Activated T-cell treated with anti-CD3 and anti-CD28 coated beads, Interleukin-2, amount 50 U/mL, for 4 hours (primary cell): ENCODE measurements at regions not wholly inside any gene's neighbourhood (a gene's known extent, or its start where the extent isn't known, plus 50 kb on each side); places are given as distances from the start of the nearest gene placed in this dataset.
A peak's percentile ranks its signal among the peaks of the same experiment; 100 is the strongest.
"Not testable (repeated sequence)": the region's sequence is repeated elsewhere in the genome, so short reads cannot be mapped to it uniquely, and the experiment has no call there.

Experiments used
- ATAC-seq, 2 donors: fragments of 200-7000 bp; cut with Tn5 transposase; one replicate each; pipeline ENCODE4 v1.10.0; 2021
- DNase-seq: peaks from one replicate; pipeline ENCODE4 v3.0.0-alpha.2; 2020
- H3K27me3 Mint-ChIP-seq: one replicate; pipeline ENCODE4 v1.8.0; 2021; ENCODE audit warnings: low read depth, mixed read lengths
- H3K36me3 Mint-ChIP-seq: one replicate; pipeline ENCODE4 v1.8.0; 2022; ENCODE audit warnings: mixed read lengths; ENCODE audit not compliant: insufficient read depth
- H3K4me1 Mint-ChIP-seq: one replicate; pipeline ENCODE4 v1.8.0; 2021; ENCODE audit warnings: low read depth, mixed read lengths
- H3K4me3 Mint-ChIP-seq: one replicate; pipeline ENCODE4 v1.8.0; 2021; ENCODE audit warnings: mild to moderate bottlenecking, moderate library complexity, mixed read lengths
- H3K9me3 Mint-ChIP-seq: one replicate; pipeline ENCODE4 v1.8.0; 2021; ENCODE audit warnings: mixed read lengths

DNA sequence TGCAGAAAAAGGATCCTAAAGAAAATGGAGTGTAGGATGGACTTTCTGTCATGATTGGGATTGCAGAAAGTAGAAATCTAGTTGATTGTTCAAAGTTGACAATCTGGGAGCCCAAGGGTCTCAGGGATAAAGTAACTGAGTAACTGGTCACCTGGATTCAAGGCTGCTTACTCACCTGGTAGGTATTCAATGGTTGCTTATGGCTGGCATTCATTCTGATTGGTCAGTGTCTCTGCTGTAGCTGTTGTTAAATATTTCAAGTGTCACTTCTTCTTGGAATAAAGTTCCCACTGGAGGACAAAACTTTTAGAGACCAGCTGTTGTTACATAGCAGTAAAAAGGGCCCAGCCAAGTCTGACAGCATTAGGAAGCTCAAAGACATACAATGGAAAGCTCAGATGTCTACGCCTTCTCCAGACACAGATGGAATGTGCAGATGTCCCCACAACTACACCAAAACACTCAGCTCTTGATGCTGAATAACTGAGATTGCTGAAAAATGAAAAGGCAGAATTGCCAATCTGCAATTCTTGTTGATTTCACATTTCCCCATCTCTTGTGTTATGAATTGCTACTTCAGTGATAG, 106.9 kb downstream of the ZNF467 start:
- no peak for ATAC-seq
- Mint-ChIP-seq H3K4me3 (no peak overlapping the region), H3K36me3 (no peaks in the 10 kb centered on the region), H3K9me3 (no peaks in the 10 kb centered on the region), H3K4me1 (no peaks in the 10 kb centered on the region), H3K27me3 (peaks cover 41% of the 10 kb centered on the region)
- DNase-seq = no peak

DNA sequence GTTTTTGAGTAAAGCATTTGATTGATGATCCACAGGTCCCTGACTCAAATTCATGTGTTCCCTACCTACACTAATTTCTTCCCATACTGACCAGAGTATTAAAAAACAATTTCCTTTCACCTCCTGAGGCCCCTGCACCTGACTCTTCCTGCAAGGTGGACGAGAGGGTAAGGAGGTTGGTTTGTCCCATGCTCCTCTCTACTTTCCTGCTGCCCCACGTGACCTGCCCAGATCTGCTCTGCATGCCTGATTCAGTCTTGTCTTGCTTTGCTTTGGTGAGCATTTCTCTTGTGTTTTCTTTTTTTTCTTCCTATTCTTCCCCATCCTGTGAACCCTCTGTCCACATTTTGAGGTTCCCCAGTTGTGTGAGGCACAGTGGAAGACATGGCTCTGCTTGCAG, 107.8 kb downstream of the ZNF467 start:
- not testable (repeated sequence) for DNase-seq, H3K4me3 Mint-ChIP-seq, H3K4me1 Mint-ChIP-seq, ATAC-seq, H3K9me3 Mint-ChIP-seq, H3K36me3 Mint-ChIP-seq
- peaks cover 41% of the 10 kb centered on the region for H3K27me3 Mint-ChIP-seq

DNA sequence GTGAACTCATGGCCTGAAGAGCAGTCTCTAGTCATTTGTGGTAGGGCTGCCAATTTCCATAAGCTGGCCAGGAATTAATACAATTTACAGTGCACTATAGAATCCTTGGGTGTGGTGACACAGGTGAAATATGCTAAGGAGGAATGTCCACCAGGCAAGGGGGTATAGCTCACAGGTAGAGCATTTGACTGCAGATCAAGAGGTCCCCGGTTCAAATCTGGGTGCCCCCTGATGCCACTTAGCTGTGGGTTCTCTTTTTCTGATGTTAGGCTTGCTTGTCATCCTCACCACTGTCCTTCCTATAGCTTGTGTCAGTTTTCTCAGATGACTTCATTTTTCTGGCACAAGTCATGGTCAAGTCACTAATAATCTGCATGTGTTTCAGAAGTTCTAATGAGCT, 108.7 kb downstream of the ZNF467 start:
- Mint-ChIP-seq H3K36me3 (no peaks in the 10 kb centered on the region), H3K4me1 (no peaks in the 10 kb centered on the region), H3K9me3 (no peaks in the 10 kb centered on the region), H3K27me3 (peaks cover 36% of the 10 kb centered on the region), H3K4me3 (no peak overlapping the region)
- ATAC-seq (no peak), DNase-seq (no peak)

DNA sequence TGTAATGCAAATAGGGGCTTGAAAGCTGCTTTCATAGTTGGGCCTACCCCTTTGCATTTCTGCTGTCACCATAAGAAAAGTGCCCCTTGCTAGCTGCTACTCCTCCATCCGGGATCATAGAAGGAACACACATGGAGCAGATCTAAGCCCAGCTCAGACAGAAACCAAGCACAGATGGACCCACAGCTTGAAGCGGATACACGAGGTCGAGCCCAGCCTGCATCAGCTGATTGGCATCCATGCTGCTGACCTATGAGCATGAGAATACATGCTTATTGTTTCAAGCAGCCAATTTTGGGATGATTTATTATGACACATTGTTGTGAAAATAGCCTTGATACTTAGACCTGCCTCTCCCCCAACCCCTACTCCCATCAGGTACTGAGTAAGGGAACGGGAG, 109.2 kb downstream of the ZNF467 start:
- Mint-ChIP-seq H3K9me3 (no peaks in the 10 kb centered on the region), H3K4me1 (no peaks in the 10 kb centered on the region), H3K27me3 (peaks cover 35% of the 10 kb centered on the region), H3K36me3 (no peaks in the 10 kb centered on the region), H3K4me3 (no peak overlapping the region)
- ATAC-seq = no peak
- DNase-seq = no peak

DNA sequence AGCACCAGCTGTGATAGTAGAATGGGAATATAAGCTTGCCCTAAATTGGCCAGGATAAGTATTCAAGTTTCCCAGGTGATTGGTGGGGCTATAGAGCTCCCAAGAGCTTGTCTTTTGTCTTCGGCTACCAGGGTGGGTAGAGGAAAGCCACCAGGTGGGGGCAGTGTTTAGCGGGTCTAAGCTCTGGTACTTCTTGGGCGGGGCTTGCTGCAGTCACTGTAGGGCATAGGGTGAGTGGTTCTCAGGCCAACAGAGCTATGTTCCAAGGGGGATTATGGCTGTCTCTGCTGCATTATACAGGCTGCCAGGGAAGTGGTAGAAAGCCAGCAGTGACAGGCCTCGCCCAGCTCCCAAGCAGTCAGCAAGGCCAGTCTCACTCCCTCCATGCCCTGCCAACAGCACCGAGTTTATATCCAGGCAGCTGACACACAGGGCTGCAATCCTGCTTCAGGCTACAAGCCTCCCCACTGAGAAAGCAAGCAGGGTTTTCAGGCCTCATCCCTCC, 110.7 kb downstream of the ZNF467 start:
- no peaks in the 10 kb centered on the region for H3K9me3 Mint-ChIP-seq
- H3K27me3 Mint-ChIP-seq = peaks cover 29% of the 10 kb centered on the region
- no peaks in the 10 kb centered on the region for H3K4me1 Mint-ChIP-seq
- H3K36me3 Mint-ChIP-seq = no peaks in the 10 kb centered on the region
- no peak overlapping the region for H3K4me3 Mint-ChIP-seq
- DNase-seq = peak; percentile 51
- ATAC-seq = peak; percentile 89 to 93

DNA sequence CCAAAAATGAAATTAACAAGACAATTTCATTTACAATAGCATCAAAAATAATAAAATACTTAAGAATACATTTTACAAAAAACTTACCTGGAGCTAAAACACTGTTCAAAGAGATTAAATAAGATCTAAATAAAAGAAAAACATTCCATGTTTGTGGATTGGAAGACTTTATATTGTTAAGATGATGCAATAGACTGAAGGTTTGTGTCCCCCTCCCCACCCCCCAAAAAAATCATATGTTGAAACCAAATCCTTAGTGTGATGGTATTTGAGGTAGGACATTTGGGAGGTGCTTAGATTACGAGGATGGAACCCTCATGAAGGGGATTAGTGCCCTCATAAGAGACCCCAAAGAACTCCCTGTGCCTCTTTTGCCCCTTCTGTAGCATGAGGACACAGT, 117.6 kb downstream of the ZNF467 start:
- Mint-ChIP-seq H3K9me3 (peaks cover 12% of the 10 kb centered on the region), H3K4me3 (no peak overlapping the region), H3K36me3 (no peaks in the 10 kb centered on the region), H3K4me1 (no peaks in the 10 kb centered on the region), H3K27me3 (peaks cover 25% of the 10 kb centered on the region)
- ATAC-seq (no peak), DNase-seq (no peak)

DNA sequence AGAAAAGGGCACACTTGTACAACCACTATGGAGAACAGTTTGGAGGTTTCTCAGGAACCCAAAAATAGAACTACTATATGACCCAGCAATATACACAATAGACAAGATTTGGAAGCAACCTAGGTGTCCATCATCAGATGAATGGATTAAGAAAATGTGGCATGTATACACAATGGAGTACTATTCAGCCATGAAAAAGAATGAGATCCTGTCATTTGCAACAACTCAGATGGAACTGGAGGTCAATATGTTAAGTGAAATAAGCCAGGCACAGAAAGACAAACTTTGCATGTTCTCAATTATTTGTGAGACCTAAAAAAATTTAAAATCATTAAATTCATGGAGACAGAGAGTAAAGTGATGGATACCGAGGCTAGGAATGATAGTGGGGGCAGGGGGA, 118.8 kb downstream of the ZNF467 start:
- ATAC-seq (no peak), DNase-seq (no peak)
- Mint-ChIP-seq H3K36me3 (no peaks in the 10 kb centered on the region), H3K4me1 (no peaks in the 10 kb centered on the region), H3K27me3 (peaks cover 31% of the 10 kb centered on the region), H3K9me3 (peaks cover 12% of the 10 kb centered on the region), H3K4me3 (no peak overlapping the region)

DNA sequence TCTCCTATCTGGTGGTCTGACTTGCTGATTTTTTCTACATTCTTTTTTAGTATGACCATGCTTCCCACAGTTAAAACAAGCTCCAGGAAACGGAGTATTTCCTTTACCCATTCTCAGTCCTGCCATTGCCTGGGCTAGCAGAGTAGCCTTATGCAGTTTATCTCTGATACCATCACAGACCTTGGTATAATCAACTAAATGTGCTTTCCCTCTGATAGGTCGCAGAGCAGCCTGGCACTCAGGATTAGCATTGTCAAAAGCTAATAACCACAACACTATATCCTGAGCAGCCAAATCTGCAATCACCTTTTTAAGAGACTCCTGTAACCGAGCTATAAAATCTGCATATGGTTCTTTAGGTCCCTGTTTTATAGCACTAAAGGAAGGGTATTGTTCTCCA, 123.2 kb downstream of the ZNF467 start:
- not testable (repeated sequence) for DNase-seq, ATAC-seq, H3K36me3 Mint-ChIP-seq, H3K4me1 Mint-ChIP-seq, H3K4me3 Mint-ChIP-seq
- H3K9me3 Mint-ChIP-seq = peaks cover 12% of the 10 kb centered on the region
- H3K27me3 Mint-ChIP-seq = peaks cover 42% of the 10 kb centered on the region

DNA sequence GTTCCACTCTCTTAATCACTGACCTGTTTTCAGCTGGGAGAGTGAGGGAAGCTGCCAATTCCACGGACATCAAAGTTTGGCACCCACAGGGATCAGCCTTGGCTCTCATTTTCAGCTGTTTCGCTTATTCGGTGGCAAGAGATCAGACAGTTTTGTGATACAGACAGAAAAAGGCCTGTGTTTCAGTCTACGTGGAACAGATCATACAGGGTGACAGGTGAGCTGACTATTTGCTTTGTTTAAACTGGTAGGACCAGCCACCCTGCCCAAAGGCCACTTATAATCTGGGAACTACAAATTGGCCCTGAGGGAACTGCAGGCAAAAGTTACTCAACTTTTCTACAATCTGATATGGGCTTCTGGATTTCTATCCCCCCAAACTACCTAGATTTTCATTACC, 128.6 kb downstream of the ZNF467 start:
- no peaks in the 10 kb centered on the region for H3K9me3 Mint-ChIP-seq
- no peak for ATAC-seq
- H3K36me3 Mint-ChIP-seq = no peaks in the 10 kb centered on the region
- no peaks in the 10 kb centered on the region for H3K4me1 Mint-ChIP-seq
- no peak for DNase-seq
- no peak overlapping the region for H3K4me3 Mint-ChIP-seq
- peaks cover 19% of the 10 kb centered on the region for H3K27me3 Mint-ChIP-seq

DNA sequence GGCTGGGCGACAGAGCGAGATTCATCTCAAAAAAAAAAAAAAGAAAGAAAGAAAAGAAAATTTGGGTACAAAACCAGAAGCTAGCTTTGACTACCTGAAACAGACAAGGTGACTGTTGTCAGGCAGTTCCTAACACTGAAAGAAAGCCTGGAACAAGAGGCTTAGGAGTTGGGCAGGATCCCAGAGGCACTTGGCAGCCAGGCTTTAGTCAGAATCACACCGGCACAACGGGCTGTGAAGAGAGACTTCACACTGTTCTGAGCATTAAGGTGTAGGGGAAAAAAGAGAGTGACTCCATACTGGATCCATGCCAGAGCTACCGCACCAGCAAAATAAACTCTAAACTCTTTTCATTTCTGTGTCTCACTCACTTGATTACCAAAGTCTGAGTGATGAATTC, 130.8 kb downstream of the ZNF467 start:
- Mint-ChIP-seq H3K9me3 (no peaks in the 10 kb centered on the region), H3K27me3 (peaks cover 9% of the 10 kb centered on the region), H3K4me3 (no peak overlapping the region), H3K4me1 (no peaks in the 10 kb centered on the region), H3K36me3 (no peaks in the 10 kb centered on the region)
- ATAC-seq (no peak), DNase-seq (no peak)

DNA sequence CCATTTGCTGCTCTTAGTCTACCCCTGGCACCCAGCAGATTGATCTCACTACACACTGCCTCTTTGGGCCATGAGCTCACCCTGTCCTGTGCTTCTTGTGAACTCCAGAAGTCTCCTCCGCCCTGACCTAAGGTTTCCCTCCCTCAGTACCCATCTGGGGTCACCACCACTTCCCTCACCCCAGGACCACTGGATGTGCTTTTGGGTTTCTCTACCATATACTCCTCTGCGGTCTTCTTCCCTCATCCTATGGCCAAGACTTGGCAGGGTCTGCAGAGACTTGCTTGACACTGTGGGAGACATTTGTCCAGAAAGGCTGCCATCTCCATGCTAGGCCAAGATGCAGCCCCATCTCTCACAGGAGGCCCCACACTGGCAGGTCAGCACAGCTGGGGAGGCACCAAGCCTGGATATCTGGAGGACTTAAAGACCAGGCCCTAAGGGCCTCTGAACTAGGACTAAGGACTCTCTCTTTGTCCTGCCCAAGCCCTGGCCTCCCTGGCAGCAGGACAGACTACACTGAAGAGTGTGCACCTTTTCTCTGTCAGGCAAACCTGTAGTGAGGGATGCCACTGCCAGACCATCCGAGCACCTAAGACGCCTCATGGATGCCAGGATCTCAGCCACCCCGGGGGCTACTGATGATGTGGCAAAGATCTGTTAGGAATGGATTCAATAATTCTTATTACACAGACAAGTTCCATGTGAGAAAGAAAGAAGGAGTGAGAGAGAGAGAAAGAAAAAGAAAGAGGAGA, 134.6 kb downstream of the ZNF467 start:
- H3K4me3 Mint-ChIP-seq = no peak overlapping the region
- DNase-seq = no peak
- H3K4me1 Mint-ChIP-seq = no peaks in the 10 kb centered on the region
- H3K27me3 Mint-ChIP-seq = peaks cover 15% of the 10 kb centered on the region
- no peaks in the 10 kb centered on the region for H3K9me3 Mint-ChIP-seq
- no peaks in the 10 kb centered on the region for H3K36me3 Mint-ChIP-seq
- ATAC-seq = no peak

DNA sequence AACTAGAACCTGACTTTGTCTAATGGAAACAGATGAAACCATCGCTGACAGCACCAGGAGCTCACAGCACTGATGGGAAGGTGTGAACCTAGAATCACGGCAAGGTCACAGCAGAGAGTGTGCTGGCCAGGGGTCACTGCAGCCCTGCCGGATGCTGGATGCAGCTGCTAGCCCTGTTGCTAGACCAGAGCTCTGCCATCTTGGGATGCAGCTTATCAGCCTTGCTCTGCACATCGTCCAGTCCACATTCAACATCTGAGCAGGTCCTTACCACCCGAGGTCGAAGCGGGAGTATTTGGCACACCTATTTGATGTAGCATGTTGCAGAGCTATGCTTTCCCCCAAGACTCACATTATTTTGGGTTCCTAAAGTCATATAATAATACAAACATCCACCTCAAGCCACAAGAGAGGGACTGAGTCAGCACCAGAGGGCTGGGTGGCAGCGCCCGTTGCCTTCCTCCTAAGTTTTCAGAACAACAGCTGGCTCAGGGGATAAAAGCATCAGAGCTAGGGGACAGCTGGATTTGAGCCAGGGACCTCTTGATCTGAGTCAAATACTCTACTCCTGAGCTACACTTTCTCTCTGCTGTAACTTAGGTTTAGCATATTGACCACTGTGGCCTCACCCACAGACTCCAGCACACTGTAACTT, 135.3 kb downstream of the ZNF467 start:
- ATAC-seq (no peak), DNase-seq (no peak)
- Mint-ChIP-seq H3K27me3 (peaks cover 15% of the 10 kb centered on the region), H3K9me3 (no peaks in the 10 kb centered on the region), H3K36me3 (no peaks in the 10 kb centered on the region), H3K4me3 (no peak overlapping the region), H3K4me1 (no peaks in the 10 kb centered on the region)

DNA sequence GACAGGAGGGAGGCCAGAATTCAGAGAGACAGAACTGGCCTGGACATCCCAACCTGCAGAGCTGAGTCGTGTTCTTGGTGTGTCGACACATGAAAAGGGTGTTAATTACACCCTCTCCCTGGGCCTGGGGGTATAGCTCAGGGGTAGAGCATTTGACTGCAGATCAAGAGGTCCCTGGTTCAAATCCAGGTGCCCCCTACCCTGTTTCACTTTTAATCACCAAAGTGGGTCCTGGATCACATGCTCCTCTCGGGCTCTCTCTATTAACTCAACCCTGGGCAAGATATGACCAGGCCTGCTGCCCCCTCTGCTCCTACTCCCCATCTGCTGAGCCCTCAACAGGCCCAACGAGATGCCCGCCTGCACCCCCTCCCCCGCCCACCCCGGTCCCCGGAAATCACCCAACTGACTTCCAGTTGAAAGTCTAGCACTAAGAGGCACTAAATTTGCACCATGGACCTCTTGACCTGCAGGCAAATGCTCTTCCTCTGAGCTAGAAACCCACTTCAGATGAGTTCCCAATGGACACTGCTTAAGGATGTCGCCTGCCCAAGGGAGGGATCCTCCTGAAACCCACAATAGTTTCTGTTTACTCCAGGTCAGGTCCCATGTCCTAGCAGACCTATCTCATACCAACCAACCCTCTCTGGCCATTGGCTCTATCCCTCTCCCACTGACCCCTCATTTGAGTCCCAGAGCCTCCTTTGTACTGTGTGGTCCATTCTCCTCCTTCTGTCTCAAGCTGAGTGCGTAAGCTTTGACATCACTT, 137.6 kb downstream of the ZNF467 start:
- Mint-ChIP-seq H3K4me3 (no peak overlapping the region), H3K9me3 (no peaks in the 10 kb centered on the region), H3K4me1 (no peaks in the 10 kb centered on the region), H3K36me3 (no peaks in the 10 kb centered on the region), H3K27me3 (peaks cover 11% of the 10 kb centered on the region)
- ATAC-seq (no peak), DNase-seq (no peak)
